Hematopoietic multipotent progenitor cell (in vitro differentiated cells): ENCODE measurements at regions not wholly inside any gene's neighbourhood (a gene's known extent, or its start where the extent isn't known, plus 50 kb on each side); places are given as distances from the start of the nearest gene placed in this dataset.
"Not testable (repeated sequence)": the region's sequence is repeated elsewhere in the genome, so short reads cannot be mapped to it uniquely, and the experiment has no call there.

Source experiments
- DNase-seq, 3 donors: peaks; one replicate each; pipeline ENCODE4 v3.0.0-alpha.2; 2011 to 2015; ENCODE audit warnings: low read depth in 2 of 3, low spot score in 2 of 3

GRCh38 chr7:356087-356486 lies 66.1 kb downstream of the FOXL3 start:
- DNase-seq: no peak

DNA sequence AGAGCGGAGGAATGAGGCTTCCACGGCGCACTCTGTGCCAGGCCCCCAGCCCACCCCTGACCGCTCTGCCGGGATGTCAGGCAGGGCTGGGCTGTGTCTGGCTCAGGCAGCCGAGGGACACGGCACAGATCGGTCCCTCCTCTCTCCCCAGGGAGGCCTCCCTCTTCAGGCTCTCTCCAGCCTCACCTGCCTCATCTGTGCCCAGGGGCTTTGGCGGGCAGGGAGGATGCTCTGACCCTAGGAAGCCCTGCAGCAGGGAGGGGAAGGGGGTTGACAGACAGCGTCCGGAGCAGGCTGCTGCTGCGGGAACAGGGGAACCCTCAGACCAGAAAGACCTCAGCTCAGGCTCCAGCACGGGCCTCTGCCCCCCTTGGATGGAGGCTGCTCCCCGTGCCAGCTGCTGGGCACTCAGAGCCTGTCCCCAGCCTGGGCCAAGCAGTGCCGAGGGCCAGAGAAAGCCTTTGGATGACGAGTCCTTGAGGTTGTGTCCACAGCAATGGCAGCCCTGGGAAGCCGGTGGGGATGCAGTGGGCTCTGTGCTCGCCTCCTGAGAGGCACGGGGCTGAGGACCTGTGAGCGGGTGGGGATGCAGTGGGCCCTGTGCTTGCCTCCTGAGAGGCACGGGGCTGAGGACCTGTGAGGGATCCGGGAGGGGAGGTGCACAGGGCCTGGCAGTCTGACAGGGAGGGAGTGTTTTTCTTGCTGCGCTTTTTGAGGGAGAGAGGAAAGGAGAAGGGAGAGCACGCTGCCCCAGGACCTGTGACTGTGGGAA lies 66.9 kb downstream of the FOXL3 start:
- no peak for DNase-seq

GRCh38 chr7:357531-358209 lies 67.7 kb downstream of the FOXL3 start:
- DNase-seq: no peak

DNA sequence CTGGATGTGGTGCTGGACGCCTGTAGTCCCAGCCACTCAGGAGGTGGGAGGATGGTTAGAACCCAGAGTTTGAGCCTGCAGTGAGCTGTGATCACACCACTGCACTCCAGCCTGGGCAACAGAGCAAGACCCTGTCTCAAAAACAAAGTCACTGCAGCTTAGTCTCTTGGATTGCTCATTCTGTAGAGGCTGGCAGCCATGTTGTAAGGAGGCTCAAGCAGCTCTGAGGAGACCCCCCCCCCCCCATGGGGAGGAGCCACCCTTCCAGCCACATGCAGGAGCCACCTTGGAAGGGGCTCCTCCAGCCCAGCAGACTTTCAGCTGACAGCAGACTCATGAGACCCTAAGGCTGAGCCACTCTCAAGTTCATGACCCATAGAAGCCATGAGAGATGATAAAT lies 68.4 kb downstream of the FOXL3 start:
- no peak for DNase-seq

DNA sequence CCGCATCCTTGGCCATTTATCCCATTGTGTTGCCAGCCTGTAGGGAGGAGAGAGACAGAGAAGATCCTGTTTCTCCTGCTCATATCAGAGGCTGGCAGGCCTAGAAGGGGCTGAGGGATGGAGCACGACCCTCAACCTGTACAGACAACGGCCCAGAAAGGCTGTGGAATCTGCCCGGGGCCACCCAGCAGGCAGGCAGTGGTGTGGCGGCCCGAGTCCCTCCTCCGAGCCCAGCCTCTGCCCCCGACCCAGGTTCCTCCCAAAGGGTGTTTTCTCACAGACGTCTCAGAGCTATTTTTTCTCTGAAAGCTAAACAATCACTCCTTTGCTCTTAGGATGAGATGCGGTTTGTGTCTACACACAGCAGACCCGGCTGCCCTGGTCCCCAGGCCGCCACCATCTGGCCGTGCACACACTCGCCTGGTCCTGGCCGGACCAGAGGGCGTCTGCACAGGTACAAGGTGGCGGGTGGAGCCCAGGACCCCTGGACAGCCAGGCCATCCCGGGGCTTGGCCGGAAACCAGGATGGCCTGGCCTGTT lies 69.3 kb downstream of the FOXL3 start:
- peak in 1 of 3 donors; percentile 39 for DNase-seq

DNA sequence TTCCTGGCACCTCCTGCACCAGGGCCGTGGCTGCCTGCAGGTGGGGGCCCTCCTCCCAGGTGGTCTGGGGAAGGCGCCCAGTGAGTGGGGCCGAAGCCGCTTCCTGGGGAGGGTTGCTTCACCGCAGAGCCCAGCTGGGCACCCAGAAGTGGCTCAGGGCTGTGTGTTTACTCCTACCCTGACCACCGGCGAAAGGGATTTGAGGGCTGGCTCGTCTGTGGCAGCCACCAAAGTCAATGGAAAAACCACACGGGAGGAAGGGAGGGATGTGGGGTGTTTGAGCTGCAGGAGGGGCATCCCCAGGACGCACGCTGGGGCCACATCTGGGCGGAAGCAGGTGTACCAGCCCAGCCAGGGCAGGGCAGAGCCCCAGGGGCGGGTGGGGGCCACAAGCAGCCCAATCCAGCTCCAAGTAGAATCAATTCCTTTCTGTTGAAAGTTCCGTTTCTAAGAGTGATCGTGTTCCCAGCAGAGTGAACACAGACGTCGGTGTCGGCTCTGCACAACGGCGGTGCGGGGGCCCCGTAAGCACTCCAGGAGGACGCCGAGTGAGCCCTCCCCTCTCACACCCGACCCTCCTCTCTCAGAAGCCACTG lies 69.9 kb downstream of the FOXL3 start:
- DNase-seq: peak in 2 of 3 donors; percentile 79 to 91

GRCh38 chr7:360454-361100 lies 70.6 kb downstream of the FOXL3 start:
- peak in 1 of 3 donors; percentile 39 for DNase-seq

GRCh38 chr7:361182-361581 lies 71.2 kb downstream of the FOXL3 start:
- not testable (repeated sequence) for DNase-seq

- DNase-seq: peak in 1 of 3 donors; percentile 37
Observed at GRCh38 chr7:361680-362401, 71.9 kb downstream of the FOXL3 start.

DNA sequence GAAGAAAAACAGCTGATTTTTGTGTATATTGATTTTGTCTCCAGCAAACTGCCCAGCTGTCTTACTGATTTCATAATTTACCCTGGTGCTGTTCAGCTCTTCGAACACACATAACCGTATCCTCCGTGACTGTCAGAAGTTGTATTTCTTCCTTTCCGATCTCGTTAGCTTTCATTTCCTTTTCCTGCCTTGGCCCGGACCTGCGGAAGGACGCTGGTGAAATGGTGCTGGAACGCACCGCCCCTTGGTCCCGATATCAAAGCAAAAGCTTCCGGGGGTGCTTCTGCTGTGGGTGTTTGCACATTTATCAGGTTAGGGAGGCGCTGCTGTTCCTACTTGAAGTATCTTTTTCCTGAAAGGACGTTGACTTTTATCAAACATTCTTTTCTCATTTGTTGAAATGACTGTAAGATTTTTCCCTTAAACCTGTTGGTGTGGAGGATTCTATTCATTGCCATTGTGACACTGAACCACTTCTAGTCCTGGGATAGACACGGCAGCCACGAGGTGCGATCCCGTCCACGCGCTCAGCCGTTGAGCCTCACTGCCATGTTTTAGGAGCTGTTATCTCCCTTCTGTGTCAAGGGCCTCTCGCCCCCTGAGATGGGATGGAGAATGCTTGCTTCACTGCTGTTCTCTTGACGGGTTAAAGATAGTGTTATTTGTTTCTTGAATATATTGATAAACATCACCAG lies 72.6 kb downstream of the FOXL3 start:
- peak in 1 of 3 donors; percentile 33 for DNase-seq

- peak in 1 of 3 donors; percentile 58 for DNase-seq
Observed at GRCh38 chr7:363626-364025, 73.7 kb downstream of the FOXL3 start.

DNA sequence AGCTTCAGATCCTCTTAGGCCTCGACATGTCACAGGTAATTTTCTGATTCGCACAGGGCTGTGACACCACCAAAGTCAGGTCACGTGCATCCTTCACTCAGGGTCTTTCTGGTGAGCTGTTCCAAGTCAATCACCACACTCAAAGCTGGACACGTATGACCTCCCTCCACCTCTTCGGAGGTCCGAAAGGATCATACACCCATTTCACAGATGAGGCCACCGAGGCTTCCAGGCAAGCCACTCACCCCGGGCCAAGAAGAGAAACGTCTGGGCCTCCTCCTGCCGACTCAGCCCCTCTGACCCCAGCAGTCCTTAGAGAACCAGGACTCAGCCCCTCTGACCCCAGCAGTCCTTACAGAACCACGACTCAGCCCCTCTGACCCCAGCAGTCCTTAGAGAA lies 74.6 kb downstream of the FOXL3 start:
- DNase-seq: no peak

GRCh38 chr7:365593-365992 lies 75.6 kb downstream of the FOXL3 start:
- DNase-seq: no peak

DNA sequence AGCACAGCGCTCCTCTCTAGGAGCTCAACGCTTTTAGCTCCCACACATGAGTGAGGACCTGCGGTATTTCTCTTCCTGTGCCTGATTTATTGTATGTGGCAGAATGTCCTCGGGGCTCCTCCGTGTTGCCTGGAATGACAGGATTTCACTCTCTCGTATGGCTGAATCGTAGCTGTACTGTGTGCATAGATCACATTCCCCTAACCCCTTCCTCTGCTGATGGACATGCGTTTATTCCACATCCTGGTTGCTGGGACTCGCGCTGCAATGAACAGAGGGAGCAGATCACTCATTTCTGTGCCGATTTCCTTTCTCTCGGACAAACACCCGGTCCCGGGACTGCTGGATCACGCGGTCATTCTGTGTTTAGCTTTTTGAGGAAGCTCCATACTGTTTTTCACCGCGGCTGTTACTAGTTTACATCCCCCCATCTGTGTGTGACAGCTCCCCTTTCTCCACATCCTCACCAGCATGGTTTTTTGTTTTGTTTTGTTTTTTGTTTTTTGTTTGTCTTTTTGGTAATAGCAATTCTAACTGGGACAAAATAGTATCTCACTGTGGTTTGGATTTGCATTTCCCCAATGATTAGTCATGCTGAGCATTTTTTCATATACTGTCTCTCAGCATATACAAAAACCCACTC lies 76.3 kb downstream of the FOXL3 start:
- DNase-seq: peak in 1 of 3 donors; percentile 63

GRCh38 chr7:367351-367901 lies 77.5 kb downstream of the FOXL3 start:
- DNase-seq: no peak

DNA sequence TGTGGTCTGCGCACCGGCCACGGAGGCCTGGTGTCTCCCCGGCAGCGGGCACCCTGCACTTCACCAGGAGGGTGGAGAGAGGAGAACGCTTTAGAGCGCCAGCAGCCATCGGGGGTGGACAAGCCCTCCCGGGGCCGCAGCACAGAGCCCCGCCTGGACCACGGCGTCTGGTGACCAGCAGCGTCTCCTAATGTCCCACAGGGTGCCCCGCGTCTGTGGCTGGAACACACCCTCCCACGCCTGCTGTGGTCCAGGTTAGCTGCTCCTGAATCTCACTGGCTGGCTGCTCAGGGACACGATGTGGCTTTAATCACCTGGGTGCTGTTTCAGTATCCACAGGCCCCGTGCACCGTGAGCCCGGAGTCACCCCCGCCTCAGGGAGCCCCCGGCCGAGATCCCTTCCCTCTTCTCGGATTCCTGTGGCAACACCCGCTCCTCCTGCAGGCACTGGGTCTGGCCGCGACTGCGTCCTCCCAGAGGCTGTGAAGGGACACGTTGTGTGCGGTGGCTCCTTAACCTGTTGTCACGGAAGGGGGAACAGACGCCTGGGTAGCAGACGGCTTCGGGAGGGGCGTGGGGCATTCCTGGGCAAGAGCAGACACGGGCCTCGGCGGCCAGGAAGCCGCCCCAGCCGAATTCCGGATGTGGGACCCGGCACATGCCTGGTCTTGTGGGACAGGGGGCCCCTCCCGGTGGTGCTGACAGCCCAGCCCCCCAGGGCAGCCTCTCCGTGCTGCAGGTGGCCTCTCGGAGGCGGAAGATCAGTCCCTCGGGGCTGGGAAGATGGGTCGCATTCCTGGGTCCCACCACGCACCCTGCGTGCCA lies 78.9 kb downstream of the FOXL3 start:
- no peak for DNase-seq

- no peak for DNase-seq
Observed at GRCh38 chr7:369476-370258, 79.7 kb downstream of the FOXL3 start.
